ENCODE measurements at regions not wholly inside any gene's neighbourhood (a gene's known extent, or its start where the extent isn't known, plus 50 kb on each side); places are given as distances from the start of the nearest gene placed in this dataset.

DNA sequence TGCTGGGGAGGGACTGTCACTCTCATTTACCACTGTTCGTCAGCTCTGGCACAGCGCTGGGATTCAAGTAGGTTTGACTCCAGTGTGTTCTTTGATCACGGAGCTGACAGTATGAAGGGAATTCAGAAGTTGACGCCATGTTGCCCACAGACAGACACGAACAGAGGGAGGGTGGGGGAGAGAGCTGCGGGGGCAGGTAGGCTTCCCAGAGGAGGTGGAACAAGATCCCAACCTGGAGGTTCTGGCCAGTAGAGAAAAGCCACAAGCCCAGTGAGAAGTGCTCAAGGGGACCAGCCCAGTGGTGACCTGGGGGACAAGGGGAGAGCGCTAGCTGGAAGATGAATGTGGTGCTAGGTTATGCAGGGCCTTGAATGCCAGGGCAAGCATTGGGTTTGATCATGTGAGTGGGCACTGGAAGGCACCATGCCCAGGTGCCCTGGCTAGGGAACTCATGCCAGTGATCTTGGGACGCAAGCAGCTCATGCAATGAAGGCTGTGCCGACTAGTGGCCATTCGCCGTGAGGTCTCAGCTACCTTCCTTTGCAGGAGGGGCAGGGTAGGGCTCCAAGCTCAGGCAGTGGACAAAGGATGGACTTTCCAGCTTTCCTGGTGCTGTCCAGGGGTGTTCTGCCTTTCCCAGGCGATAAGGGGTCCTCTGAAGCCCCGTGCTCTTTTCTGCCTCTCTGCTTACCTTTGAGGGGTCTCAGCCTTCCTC, 50.4 kb upstream of the APCDD1L start:
- TF ChIP-seq, protein P1, sequence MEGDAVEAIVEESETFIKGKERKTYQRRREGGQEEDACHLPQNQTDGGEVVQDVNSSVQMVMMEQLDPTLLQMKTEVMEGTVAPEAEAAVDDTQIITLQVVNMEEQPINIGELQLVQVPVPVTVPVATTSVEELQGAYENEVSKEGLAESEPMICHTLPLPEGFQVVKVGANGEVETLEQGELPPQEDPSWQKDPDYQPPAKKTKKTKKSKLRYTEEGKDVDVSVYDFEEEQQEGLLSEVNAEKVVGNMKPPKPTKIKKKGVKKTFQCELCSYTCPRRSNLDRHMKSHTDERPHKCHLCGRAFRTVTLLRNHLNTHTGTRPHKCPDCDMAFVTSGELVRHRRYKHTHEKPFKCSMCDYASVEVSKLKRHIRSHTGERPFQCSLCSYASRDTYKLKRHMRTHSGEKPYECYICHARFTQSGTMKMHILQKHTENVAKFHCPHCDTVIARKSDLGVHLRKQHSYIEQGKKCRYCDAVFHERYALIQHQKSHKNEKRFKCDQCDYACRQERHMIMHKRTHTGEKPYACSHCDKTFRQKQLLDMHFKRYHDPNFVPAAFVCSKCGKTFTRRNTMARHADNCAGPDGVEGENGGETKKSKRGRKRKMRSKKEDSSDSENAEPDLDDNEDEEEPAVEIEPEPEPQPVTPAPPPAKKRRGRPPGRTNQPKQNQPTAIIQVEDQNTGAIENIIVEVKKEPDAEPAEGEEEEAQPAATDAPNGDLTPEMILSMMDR (IDR thresholded peaks at IDR 0.05): no peak
- no peak for TF ChIP-seq EZH2 (IDR thresholded peaks at IDR 0.05; ENCODE audit: borderline replicate concordance, insufficient read depth, low read depth, low read length, poor library complexity, severe bottlenecking)
